HEK293 (cell line): ENCODE measurements at regions not wholly inside any gene's neighbourhood (a gene's known extent, or its start where the extent isn't known, plus 50 kb on each side); places are given as distances from the start of the nearest gene placed in this dataset.

Experiments
- HOXA7 ChIP-seq: sonication (generic); formaldehyde crosslinking; IDR thresholded peaks from 2 replicates; pipeline ENCODE4 v1.8.1; 2022; ENCODE audit warnings: missing genetic modification reagents, borderline replicate concordance
- ZBTB21 ChIP-seq: fragments of 450-650 bp; formaldehyde crosslinking; IDR thresholded peaks from 2 replicates; pipeline ENCODE4 v1.5.1; 2017; ENCODE audit warnings: missing biosample characterization, missing genetic modification characterization
- ZBTB7A ChIP-seq: fragments of 450-650 bp; formaldehyde crosslinking; IDR thresholded peaks from 2 replicates; pipeline ENCODE4 v1.5.1; 2016; ENCODE audit warnings: low read depth, missing biosample characterization, missing genetic modification characterization
- ZNF248 ChIP-seq: fragments of 450-650 bp; formaldehyde crosslinking; IDR thresholded peaks from 2 replicates; pipeline ENCODE4 v1.5.1; 2017; ENCODE audit warnings: missing biosample characterization, missing genetic modification characterization
- ZNF335 ChIP-seq: fragments of 450-650 bp; formaldehyde crosslinking; conservative IDR thresholded peaks from 2 replicates; pipeline ENCODE4 v1.5.1; 2016; ENCODE audit warnings: missing biosample characterization, missing genetic modification characterization
- ZSCAN30 ChIP-seq: fragments of 450-650 bp; IDR thresholded peaks from 2 replicates; pipeline ENCODE4 v1.5.1; 2018; ENCODE audit warnings: missing biosample characterization, mild to moderate bottlenecking, missing genetic modification characterization, moderate library complexity
- TF ChIP-seq, protein P1 (sequence below): fragments of 450-650 bp; formaldehyde crosslinking; IDR thresholded peaks from 2 replicates; pipeline ENCODE4 v1.5.1; 2016; ENCODE audit warnings: missing biosample characterization, missing genetic modification characterization
- TF ChIP-seq, protein P2 (sequence below): fragments of 450-650 bp; formaldehyde crosslinking; IDR thresholded peaks from 2 replicates; pipeline ENCODE4 v1.5.1; 2016; ENCODE audit warnings: missing biosample characterization, missing genetic modification characterization
- TF ChIP-seq, protein P3 (sequence below): fragments of 450-650 bp; formaldehyde crosslinking; IDR thresholded peaks from 2 replicates; pipeline ENCODE4 v1.5.1; 2016; ENCODE audit warnings: missing biosample characterization, missing genetic modification characterization
- TF ChIP-seq, protein P4 (sequence below): fragments of 450-650 bp; formaldehyde crosslinking; IDR thresholded peaks from 2 replicates; pipeline ENCODE4 v1.5.1; 2016; ENCODE audit warnings: missing biosample characterization, missing genetic modification characterization
- TF ChIP-seq, protein P5 (sequence below): fragments of 450-650 bp; formaldehyde crosslinking; IDR thresholded peaks from 2 replicates; pipeline ENCODE4 v1.5.1; 2016; ENCODE audit warnings: missing biosample characterization, missing genetic modification characterization

DNA sequence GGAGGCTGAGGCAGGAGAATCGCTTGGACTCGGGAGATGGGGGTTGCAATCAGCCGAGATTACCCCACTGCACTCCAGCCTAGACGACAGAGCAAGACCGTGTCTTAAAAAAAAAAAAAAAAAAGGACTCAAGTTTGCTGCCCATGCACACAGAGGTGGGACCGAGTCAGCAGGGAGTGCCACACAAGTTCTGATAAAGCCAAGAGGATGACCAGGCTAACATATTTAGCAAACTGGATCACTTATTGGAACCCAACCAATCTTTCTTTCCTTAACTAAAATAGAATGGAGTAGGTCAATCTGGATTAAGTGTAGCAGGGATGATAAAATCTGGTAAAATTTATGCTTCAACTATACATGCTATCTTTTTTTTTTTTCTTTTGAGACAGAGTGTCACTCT, 190.4 kb upstream of the FOXN3 start:
- no peak for TF ChIP-seq HOXA7
- TF ChIP-seq, protein P1, sequence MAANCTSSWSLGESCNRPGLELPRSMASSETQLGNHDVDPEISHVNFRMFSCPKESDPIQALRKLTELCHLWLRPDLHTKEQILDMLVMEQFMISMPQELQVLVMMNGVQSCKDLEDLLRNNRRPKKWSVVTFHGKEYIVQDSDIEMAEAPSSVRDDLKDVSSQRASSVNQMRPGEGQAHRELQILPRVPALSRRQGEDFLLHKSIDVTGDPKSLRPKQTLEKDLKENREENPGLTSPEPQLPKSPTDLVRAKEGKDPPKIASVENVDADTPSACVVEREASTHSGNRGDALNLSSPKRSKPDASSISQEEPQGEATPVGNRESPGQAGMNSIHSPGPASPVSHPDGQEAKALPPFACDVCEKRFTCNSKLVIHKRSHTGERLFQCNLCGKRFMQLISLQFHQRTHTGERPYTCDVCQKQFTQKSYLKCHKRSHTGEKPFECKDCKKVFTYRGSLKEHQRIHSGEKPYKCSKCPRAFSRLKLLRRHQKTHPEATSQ: no peak
- TF ChIP-seq, protein P2, sequence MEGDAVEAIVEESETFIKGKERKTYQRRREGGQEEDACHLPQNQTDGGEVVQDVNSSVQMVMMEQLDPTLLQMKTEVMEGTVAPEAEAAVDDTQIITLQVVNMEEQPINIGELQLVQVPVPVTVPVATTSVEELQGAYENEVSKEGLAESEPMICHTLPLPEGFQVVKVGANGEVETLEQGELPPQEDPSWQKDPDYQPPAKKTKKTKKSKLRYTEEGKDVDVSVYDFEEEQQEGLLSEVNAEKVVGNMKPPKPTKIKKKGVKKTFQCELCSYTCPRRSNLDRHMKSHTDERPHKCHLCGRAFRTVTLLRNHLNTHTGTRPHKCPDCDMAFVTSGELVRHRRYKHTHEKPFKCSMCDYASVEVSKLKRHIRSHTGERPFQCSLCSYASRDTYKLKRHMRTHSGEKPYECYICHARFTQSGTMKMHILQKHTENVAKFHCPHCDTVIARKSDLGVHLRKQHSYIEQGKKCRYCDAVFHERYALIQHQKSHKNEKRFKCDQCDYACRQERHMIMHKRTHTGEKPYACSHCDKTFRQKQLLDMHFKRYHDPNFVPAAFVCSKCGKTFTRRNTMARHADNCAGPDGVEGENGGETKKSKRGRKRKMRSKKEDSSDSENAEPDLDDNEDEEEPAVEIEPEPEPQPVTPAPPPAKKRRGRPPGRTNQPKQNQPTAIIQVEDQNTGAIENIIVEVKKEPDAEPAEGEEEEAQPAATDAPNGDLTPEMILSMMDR: no peak
- TF ChIP-seq, protein P3, sequence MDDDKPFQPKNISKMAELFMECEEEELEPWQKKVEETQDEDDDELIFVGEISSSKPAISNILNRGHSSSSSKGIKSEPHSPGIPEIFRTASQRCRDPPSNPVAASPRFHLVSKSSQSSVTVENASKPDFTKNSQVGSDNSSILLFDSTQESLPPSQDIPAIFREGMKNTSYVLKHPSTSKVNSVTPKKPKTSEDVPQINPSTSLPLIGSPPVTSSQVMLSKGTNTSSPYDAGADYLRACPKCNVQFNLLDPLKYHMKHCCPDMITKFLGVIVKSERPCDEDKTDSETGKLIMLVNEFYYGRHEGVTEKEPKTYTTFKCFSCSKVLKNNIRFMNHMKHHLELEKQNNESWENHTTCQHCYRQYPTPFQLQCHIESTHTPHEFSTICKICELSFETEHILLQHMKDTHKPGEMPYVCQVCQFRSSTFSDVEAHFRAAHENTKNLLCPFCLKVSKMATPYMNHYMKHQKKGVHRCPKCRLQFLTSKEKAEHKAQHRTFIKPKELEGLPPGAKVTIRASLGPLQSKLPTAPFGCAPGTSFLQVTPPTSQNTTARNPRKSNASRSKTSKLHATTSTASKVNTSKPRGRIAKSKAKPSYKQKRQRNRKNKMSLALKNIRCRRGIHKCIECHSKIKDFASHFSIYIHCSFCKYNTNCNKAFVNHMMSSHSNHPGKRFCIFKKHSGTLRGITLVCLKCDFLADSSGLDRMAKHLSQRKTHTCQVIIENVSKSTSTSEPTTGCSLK: no peak
- TF ChIP-seq, protein P4, sequence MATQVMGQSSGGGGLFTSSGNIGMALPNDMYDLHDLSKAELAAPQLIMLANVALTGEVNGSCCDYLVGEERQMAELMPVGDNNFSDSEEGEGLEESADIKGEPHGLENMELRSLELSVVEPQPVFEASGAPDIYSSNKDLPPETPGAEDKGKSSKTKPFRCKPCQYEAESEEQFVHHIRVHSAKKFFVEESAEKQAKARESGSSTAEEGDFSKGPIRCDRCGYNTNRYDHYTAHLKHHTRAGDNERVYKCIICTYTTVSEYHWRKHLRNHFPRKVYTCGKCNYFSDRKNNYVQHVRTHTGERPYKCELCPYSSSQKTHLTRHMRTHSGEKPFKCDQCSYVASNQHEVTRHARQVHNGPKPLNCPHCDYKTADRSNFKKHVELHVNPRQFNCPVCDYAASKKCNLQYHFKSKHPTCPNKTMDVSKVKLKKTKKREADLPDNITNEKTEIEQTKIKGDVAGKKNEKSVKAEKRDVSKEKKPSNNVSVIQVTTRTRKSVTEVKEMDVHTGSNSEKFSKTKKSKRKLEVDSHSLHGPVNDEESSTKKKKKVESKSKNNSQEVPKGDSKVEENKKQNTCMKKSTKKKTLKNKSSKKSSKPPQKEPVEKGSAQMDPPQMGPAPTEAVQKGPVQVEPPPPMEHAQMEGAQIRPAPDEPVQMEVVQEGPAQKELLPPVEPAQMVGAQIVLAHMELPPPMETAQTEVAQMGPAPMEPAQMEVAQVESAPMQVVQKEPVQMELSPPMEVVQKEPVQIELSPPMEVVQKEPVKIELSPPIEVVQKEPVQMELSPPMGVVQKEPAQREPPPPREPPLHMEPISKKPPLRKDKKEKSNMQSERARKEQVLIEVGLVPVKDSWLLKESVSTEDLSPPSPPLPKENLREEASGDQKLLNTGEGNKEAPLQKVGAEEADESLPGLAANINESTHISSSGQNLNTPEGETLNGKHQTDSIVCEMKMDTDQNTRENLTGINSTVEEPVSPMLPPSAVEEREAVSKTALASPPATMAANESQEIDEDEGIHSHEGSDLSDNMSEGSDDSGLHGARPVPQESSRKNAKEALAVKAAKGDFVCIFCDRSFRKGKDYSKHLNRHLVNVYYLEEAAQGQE (tag by site-specific recombination): no peak
- no peak for TF ChIP-seq ZSCAN30 (tag by site-specific recombination)
- TF ChIP-seq, protein P5, sequence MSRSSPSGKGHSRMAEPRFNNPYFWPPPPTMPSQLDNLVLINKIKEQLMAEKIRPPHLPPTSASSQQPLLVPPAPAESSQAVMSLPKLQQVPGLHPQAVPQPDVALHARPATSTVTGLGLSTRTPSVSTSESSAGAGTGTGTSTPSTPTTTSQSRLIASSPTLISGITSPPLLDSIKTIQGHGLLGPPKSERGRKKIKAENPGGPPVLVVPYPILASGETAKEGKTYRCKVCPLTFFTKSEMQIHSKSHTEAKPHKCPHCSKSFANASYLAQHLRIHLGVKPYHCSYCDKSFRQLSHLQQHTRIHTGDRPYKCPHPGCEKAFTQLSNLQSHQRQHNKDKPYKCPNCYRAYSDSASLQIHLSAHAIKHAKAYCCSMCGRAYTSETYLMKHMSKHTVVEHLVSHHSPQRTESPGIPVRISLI (tag by site-specific recombination): no peak
- no peak for TF ChIP-seq ZNF335
- no peak for TF ChIP-seq ZBTB7A (tag by site-specific recombination)
- TF ChIP-seq ZBTB21: no peak
- TF ChIP-seq ZNF248 (tag by site-specific recombination): no peak
